LNCaP clone FGC (cell line): ENCODE measurements at regions not wholly inside any gene's neighbourhood (a gene's known extent, or its start where the extent isn't known, plus 50 kb on each side); places are given as distances from the start of the nearest gene placed in this dataset.

Experiments used
- DNase-seq: peaks from one replicate; pipeline ENCODE4 v3.0.0-alpha.2; 2011; ENCODE audit warnings: low read depth
- H3K4me3 ChIP-seq: 2 replicates; pipeline ENCODE4 v1.5.1; 2011; ENCODE audit warnings: mild to moderate bottlenecking, low read depth, low read length, control low read depth
- TF ChIP-seq, protein P1 (sequence below): IDR thresholded peaks from 2 replicates; pipeline ENCODE4 v1.5.1; 2012; ENCODE audit warnings: mild to moderate bottlenecking; ENCODE audit not compliant: control insufficient read depth, insufficient read depth; ENCODE audit errors: extremely low read depth

DNA sequence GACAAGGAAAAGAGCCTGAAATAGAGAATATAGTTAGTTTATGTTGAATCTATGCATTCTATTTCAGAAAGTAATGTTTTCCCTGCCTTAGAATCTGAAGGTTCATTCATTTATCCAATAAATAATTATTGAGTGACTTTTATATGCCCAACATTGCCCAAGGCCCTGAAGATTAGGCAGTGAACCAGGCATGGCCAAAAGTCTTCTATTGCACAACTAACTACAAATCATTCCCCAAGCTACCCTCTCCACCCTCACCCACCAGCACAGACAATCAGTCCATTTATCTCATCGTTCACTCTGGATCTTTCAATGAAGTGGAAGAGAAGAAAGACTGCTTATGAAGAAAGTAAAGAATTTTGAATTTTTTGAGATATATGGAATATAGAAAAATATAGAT, 268.4 kb downstream of the PLK2 start:
- no peak overlapping the region for H3K4me3 ChIP-seq
- no peak for DNase-seq
- TF ChIP-seq, protein P1, sequence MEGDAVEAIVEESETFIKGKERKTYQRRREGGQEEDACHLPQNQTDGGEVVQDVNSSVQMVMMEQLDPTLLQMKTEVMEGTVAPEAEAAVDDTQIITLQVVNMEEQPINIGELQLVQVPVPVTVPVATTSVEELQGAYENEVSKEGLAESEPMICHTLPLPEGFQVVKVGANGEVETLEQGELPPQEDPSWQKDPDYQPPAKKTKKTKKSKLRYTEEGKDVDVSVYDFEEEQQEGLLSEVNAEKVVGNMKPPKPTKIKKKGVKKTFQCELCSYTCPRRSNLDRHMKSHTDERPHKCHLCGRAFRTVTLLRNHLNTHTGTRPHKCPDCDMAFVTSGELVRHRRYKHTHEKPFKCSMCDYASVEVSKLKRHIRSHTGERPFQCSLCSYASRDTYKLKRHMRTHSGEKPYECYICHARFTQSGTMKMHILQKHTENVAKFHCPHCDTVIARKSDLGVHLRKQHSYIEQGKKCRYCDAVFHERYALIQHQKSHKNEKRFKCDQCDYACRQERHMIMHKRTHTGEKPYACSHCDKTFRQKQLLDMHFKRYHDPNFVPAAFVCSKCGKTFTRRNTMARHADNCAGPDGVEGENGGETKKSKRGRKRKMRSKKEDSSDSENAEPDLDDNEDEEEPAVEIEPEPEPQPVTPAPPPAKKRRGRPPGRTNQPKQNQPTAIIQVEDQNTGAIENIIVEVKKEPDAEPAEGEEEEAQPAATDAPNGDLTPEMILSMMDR = no peak

DNA sequence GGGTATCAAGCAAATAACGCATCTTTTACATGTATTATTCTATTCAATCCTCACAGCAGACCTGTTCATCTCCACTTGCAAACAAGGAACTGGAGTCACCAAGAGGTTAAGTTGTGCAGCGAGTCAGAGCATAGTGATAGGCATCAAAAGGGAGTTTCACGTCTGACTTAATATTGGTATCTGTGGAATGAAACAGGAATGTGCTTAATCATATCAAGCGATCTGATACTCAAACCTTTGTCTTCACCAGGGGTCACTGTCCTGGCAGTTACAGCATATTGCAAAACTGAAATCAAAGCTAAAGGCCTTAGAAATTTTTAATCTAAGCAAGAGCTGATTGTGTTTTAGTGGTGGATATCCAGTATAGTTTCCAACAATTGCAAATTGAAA, 271.6 kb downstream of the PLK2 start:
- no peak overlapping the region for H3K4me3 ChIP-seq
- TF ChIP-seq, protein P1 = no peak
- no peak for DNase-seq

DNA sequence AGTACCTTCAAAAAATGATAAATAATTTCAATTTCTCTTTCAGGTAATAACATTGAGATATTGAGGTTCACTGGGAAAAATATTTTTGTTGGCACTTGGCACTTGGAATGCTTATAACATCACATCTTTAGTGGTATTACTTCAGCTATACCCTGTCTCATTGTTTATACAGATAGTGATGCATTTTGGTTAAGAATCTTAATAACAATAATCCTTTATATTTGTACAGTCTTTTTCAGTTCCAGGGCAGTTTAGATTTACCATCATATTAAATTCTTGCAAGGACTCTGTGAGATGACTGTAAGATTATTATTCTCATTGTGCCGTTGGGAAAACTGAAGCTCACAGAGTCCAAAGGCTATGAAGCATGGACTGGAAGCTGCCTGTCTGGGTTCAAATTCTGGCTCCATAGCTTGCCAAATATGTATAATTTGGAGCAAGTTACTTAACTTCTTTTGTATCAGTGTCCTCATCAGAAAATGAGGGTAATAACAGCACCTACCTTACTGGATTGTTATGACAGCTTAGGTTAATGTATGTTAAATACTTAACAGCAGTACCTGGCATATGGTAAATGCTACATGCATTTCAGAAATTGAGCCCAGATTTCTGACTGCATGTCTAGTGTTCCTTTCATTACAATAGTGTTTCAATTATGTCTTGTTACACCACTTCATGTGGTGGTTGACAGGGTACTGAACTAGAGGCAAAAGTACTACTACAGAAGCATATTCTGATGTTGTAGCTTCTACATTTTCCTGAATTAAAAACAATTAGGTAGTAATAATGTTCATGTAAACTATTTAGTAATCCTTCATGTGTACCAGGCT, 272.2 kb downstream of the PLK2 start:
- no peak for DNase-seq
- no peak overlapping the region for H3K4me3 ChIP-seq
- TF ChIP-seq, protein P1 = no peak

DNA sequence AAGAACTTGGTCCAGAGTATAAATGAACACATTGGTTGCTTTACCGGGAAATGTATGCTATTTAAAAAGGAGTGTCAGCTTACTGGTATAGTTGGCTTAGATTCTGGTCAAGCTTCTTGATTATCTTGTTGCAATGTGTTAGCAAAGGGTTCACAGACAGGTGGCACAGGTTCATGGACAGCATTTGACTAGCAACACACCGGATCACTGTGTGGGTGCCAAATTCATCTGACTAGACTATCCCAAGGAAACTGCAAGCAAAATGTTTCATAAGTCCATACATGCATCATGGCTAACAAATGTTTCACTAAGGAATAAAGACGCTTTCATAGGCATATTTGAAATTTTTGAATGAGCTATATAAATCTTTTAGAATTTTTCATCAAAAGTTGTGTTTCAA, 274.1 kb downstream of the PLK2 start:
- TF ChIP-seq, protein P1 = no peak
- H3K4me3 ChIP-seq = no peak overlapping the region
- DNase-seq = no peak

DNA sequence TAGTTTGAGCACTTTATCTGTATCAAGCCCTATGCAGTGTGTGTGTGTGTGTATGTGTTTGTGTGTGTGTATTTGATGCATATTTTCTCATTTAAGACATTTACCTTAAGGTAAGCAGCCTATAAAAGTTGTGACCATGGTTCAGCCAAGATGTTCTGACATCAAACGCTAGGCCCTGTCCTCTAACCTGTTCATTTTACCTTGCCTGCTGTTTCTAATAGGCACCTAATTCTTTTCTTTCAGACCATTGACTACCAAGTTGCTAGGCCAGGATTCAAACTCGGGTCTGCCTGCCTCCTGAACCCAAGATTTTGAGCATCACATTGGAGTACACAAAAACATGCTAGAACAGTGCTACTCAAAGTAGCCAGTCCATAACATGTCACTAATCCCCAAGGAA, 274.5 kb downstream of the PLK2 start:
- TF ChIP-seq, protein P1 = no peak
- H3K4me3 ChIP-seq = no peak overlapping the region
- no peak for DNase-seq

DNA sequence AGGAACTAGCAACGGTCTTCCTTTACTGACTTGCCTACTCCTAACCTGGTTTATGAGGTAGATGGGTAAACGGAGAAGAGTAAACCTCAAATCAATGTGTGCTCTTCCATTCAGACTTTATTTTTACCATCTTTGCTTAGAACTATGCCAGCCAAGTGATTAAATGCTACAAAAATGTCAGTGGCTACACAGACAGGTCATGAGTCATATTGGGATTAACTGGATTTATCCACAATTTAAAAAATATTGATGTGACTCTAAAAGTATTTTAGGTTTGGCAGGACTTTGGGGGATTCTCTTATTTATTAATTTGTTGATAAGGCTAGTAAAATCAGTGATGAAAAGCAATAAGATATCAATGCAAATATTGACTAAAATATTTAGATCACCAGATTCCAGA, 275.0 kb downstream of the PLK2 start:
- DNase-seq = no peak
- no peak overlapping the region for H3K4me3 ChIP-seq
- TF ChIP-seq, protein P1 = no peak

DNA sequence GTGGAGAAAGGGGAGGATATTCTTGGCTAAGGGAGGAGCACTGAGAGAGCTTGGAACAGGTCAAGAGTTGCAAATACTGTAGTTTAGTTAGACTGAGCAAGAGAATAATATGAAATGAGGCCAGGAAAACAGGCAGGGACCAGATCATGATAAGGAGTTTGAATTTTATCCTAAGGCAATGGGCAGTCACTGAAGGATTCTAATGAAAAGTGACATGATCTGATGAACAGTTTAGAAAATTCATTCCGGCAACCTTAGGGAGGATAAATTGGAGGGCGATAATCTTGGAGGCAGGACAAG, 276.1 kb downstream of the PLK2 start:
- TF ChIP-seq, protein P1 = no peak
- DNase-seq = no peak
- no peak overlapping the region for H3K4me3 ChIP-seq
